ENCODE measurements at regions not wholly inside any gene's neighbourhood (a gene's known extent, or its start where the extent isn't known, plus 50 kb on each side); places are given as distances from the start of the nearest gene placed in this dataset.
A peak's percentile ranks its signal among the peaks of the same experiment; 100 is the strongest.

DNA sequence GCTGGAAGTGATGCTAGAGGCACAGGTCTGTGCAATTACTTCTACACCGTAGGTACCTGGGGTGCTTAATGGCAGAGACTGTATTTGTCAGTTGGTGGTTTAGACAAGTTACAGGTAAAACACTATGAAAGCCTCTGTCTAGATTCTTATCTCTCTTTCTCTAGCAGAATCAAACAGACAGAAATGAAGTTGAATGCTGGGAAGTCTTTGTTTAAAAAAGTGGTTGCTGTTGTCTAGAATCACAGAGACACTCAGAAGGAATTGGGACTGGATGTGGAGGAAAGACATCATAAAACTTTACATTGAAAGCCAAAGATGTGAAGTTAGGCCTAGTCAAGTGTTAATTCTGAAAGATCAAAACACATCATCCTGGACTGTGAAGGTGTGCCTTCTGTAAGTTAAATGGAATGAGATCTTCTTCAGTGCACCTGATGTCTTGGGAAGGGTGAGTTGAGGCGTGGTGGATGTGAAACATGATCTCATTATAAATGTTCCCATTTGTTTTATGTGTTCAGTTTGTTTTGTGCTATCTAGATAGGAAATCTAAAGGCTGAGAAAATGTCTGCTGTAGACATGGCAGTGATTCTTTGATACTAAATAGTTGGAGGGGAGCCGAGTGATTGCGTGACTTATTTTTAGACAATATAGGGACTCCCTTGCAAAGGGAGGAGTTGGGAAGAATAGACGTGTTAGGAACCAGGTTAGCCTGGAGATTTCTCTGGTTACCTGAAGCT lies 290.2 kb downstream of the SOX4 start:
- no peak for DNase-seq (ENCODE audit: low read depth)

DNA sequence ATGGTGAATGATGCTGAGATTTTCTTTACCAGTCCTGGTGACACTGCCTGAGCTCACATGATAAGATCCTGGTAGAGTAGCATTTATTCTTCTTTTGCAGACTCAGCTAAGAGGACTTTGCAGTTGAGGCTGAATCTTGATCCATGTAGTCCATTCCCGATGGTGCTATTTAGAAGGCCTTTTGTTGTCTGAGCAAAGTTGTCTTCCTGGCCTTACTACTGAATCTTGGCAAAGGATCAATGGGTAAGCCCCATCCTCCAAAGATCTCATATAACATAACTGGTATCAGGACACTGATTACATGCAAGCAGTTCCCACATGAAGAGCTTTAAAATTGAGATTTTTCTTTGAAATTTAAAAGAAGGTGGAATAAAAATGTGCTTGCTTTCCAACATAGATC lies 291.6 kb downstream of the SOX4 start:
- DNase-seq (ENCODE audit: low read depth), result peak; percentile 26

DNA sequence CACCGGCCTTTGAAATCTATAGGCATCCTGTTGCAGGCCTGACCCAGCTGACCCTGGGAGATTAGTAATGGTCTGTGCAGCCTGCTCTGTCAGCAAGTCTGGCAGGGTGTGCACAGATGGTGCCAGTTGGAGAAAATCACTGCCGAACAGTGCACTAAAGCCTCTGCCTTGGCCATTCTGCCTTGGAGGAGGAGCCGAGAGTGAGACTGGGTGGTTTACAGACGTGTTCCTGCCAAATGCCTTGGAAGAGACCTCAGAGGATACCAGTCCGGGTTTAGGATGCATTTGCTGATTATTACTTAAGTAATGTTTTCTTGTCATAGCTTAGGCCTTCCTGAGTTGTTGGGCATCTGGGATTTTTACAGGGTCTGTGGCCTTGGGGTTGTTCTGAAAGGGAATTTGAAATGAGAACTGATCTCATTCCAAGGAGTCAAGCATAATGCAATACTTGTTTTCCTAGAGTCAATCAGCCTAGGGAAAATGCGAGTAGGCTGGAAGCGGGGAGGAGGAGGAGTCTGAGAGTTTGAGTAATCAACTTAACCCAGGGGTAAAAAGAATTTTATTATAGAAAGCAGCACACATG lies 292.1 kb downstream of the SOX4 start:
- DNase-seq (ENCODE audit: low read depth), result peak; percentile 98

DNA sequence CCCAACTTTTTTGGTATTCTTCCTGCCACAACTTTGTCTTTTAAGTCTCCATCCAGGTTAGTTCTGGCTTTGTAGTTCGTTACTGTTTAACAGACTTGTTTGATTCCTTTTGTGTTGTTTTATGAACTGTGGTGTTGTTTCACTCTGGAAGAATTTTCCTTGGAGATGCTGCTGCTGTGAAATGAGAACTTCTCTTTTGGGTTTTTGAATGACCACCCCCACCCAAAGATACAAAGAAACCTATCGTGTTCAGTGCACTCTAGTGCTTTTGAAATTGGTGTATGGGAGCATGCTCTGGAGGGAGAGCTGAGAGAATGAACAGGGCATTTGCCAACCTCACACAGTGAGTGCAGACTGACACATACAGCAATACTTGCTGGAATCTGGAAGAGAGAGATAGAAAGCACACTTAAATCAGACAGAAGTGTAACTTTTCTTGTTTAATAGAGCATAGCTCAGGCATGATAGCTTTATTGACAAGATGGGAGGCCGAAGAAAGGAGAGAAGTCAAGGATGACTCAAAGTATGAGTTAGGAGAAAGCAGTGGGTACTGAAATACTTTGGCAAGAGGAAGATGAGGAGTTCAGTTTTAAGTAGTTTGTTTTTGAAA lies 293.1 kb downstream of the SOX4 start:
- peak; percentile 99 for DNase-seq (ENCODE audit: low read depth)

DNA sequence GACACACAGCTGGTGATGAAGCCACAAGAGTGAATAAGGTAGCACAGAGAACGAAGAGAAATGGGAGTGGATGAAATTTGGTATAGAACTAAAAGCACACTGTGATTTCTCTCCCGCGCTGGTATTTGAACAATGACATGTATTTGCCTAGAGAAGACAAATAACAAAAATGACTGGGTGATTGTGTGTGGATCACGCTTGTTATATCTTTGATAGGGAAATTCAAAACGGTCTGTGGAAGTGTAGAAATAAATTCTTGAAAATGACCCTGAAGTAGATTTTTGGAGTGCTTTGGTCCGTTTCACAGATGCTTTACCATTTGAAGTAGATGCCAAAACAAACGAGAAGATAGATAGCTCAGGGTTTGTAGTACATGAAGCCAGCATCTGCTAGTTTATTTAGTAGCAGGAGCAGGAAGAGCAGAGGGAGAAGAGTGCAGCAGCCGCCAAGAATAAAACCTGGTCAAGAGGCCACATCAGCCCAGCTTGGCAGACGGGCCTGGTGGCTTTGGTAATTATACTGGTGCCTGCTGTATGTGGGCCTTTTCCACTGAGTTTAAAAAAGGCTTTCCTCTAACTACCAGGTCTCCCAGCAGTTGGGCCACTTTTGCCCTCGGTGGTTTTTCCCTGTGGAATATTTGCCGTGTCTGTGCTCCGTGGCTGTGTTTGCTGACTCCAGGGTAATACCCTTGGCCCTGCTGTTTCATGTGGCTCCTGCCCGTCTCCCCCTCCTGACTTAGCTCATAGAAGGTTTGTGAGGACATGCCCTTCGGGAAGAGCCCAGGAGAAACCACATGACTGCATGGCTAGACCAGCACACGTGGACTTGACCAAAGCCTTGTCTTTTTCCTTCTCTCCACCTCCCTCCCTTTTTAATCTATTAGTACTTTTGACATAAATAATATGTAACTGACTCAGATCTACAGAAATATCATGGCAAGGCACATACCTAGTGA lies 294.0 kb downstream of the SOX4 start:
- peak; percentile 75 for DNase-seq (ENCODE audit: low read depth)

DNA sequence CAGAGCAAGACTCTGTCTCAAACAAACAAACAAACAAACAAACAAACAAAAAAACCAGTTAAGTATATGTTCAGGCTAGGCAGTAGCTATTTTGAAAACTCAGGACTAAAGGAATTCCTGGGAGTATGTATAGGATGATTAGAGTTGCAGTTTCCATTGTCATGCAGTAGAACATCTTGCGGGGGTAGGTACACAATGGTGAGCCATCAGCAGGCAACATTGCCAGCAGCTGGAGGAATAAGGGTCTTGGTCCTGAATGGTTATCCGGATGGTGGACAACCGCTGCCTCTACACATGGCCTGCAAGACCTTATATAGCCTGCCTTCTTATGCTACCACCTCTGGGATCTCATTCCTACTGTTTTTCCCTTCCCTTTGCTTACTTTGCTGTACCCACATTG lies 297.5 kb downstream of the SOX4 start:
- DNase-seq (ENCODE audit: low read depth), result no peak

DNA sequence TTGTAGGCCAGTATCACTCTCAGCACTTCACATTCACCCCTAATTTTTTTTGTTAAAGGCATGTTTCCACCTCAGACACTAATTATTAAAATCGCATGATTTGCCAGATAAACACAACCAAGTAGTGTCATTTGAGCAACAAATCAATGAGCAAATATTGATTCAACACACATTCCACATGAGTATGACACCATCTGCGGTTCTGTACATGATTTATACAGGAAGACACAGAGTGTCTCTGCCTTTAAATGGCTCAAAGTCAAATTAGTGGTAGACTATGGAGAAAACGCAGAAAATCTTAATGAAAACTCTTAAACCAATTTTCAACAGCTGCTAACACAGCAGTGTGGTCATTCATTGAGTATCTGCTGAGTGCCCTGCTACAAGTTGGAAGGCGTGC lies 300.2 kb downstream of the SOX4 start:
- DNase-seq (ENCODE audit: low read depth), result no peak

DNA sequence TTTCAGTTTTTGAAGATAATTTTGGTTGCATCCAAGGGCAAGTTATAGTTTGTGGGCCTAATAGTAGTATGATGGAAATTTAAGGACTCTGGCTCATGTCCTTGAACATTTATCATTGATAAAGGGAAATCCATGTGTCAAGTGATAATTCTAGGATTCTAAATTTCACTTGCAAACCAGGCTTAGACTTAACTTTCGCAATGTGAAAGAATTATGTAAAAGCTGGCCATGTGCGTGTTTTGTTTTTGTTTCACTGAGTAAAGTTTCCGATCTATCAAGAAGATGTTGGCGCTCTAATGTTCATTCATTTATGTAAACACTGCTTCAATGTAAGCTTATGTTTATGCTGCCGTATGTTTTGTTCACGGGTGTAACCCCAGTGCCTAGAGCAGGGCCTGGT lies 302.0 kb downstream of the SOX4 start:
- DNase-seq (ENCODE audit: low read depth), result no peak

DNA sequence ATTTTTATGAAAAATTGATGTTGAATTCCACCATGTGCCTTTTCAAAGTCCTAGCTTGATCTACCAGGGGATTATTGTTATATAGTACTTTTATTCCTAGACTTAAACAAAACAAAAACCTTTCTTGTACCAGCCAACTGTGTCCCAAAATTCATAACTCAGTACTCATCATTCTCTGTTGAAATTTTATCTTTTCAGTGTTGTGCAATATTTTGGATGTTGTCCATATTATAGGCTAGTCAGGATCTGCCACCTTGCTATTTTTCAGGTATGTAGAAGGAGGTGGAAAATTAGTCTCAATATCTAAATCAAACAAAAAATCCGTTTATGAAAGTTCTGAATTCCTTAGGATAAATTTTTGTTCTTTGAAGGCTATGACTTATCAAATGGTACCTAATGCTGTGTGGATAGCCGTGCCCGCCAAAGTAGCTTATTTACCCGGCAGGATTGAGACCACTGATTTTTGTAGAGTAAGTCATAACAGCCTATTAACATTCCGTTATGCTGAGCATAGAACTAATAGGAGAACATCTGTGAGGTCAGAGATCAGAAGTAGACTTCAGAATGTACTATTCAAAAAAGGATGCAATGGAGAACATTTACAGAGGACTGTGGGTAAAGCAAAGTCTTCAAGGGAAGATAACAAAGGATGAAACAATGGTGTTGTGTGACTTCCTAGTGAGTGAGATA lies 304.7 kb downstream of the SOX4 start:
- DNase-seq (ENCODE audit: low read depth), result no peak

DNA sequence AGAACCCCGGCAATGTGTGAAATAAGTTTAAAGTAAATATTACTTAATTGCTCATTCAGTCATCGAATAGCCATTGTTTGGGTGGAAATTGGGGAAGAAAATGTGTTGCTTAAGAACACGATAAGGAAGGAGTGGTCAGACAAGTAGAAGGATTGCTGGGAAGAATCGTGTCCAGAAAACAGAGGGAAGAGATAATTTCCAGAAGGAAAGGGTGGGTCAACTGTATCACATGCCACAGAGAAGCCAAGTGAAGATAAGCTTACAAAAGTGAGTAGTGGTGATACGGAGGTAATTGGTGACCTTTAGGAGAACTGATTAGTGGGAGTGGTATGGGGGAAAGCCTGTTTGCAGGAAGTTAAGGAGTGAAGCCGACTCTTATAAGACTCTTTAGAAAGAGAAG lies 306.2 kb downstream of the SOX4 start:
- no peak for DNase-seq (ENCODE audit: low read depth)

DNA sequence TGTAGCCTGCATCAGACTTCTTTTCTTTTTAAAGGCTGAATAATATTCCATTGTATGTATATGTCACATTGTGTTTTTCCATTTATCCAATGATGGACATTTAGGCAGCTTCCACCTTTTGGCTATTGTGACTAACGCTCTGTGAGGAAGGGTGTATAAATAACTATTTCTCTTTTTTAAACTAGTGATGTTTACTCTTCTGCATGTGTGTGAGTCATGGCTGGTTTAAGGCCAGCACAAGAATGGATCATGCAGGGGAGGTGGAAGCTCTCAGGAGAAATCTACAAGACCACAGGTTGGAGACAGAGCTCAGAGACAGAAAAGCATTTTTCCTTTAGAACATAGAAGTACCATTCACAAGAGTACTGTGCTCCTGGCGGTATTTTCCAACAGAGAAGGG lies 307.2 kb downstream of the SOX4 start:
- peak; percentile 90 for DNase-seq (ENCODE audit: low read depth)

DNA sequence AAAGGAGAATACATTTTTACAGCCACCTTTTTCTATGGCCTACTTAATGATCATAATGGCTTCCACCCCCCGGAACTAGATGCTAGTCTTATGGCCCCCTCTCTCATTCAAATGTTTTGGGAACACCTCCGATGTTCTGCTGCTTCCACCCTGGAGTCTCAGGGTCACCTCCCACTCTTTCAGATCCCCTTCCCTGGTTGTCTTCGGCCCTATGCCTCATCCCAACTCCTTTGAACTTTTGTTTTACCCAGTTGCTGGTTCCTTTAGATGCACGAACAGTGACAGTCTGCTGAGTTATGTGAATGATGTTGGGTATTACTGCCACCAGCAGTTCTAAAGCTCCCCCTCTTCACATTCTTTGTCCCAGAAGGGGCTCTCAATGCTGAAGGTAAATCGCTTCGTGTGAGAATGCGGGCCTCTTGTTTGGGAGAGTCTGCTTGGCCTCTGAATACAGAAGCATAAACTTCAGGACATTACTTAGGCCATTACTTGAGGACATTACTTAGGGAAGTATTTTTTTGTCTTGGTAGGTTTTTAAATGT lies 309.1 kb downstream of the SOX4 start:
- DNase-seq (ENCODE audit: low read depth), result no peak

DNA sequence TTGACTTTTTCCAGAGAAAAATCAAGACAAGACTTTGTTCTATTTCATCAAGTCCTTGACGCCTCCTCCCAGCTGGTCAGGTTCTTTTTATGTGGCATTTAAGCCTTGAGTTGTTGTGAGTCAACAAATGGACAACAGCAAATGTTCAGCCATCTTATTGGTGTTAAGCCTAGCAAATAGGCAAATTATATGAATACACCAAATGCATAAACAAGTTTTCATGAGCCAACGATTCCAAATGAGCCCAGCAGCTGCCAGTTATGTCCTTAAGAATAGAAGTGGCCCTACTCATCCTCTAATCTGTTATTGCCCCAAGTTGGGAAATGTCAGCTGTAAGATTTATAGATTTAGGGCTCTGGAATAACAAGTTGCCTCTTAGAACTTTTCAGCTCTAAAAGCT lies 312.0 kb downstream of the SOX4 start:
- DNase-seq (ENCODE audit: low read depth), result no peak

DNA sequence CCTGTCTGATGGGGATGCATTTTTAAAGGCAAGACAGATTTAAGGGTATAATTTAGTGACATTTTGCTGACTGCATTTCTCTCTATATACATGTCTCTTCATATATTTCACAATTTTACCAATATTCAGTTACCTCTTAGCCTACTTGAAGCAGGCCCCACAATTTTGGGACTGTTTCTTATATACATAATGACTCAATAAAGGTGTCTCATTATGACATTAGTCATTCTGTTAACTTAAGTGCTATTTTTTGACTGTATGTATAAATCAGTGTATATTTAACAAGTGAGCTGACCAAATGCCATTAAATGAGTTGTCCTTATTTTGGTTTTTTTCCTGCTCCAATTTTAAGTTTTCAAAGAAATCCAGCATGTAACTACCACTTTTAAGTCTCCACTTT lies 313.3 kb downstream of the SOX4 start:
- DNase-seq (ENCODE audit: low read depth), result no peak

DNA sequence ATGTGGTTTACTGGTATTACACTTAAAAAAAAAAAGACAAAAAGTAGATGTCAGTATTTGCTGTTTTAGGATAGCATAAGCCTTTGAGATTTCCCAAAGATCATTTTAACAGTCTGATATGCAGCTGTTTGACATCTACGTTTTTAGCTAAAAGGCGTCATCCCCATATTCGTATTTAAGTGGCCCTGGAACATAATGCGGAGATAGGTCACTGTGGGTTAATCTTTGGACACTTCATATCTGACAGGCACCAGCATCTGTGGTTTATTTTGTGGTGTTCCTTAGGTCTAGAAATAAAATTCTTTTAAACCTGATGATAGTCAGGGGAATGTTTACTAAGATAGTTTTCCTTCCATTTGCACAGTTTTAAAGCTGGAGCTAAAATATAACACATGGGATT lies 313.7 kb downstream of the SOX4 start:
- no peak for DNase-seq (ENCODE audit: low read depth)

DNA sequence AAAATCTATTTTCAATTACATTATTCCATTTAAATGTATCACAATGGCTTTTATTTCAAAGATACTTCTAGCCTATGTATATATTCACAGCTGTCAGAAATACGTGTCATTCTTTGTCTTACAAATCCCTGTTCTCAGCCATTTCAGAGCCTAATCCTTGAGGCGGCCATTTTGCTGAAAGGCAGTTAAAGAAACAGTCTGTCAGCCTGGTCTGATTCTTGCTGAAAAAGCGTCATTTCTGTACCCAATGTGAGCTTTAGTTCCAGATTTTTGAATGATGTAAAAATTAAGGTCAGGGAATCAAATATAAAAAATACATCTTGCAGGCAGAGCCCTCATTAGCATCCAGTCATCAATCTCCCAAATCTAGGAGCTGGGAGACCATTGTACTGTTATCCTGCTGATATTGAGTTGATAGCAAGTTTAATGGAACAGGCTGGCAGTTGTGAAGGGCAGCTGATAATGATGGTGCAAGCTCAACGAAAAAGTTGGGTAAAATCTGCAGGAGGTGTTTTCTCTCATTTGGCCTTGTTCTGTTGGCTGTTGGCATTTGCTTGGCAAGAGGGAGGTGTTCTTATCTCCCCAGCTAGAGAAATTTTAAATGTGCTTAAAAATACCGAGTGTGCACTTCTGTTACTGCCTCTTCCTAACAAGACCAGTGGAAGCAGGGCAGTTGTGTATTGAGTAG lies 314.8 kb downstream of the SOX4 start:
- no peak for DNase-seq (ENCODE audit: low read depth)

DNA sequence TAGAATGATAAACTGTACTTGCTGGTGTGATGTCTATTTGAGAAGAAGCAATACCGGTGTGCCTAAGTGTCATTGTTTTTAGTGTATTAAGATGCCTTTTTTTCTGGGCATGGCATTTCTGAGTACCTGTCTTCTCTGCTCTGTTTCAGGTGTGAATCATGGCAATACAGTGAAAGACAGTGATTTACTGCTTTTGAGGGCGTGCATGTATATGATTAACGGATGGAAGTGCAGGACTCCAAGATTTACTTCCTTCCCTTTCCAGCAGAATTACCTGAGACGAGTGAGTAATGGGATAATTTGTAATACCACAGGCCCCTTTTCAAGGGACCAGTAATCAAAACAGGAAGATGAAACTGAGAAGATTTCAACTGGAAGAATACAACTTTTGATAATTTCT lies 315.8 kb downstream of the SOX4 start:
- DNase-seq (ENCODE audit: low read depth), result no peak

DNA sequence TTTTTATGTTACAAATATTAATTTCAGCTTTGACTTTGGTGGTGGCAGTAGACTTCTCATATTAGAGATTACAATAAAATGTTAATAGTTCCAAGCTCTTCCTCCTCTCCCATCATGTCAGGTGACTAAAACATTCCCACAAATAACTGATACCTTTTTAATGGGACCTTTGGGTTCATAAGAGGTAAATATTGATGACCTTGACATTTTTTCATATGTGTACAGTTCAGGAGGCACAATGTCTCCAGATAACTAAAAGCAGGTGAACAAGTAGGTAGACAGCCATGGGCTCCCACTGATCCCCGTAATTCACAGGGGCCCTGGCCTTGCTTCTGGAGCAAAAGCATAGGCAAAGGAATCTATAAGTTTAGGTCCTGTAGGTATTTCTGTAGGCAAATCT lies 317.7 kb downstream of the SOX4 start:
- DNase-seq (ENCODE audit: low read depth), result no peak

DNA sequence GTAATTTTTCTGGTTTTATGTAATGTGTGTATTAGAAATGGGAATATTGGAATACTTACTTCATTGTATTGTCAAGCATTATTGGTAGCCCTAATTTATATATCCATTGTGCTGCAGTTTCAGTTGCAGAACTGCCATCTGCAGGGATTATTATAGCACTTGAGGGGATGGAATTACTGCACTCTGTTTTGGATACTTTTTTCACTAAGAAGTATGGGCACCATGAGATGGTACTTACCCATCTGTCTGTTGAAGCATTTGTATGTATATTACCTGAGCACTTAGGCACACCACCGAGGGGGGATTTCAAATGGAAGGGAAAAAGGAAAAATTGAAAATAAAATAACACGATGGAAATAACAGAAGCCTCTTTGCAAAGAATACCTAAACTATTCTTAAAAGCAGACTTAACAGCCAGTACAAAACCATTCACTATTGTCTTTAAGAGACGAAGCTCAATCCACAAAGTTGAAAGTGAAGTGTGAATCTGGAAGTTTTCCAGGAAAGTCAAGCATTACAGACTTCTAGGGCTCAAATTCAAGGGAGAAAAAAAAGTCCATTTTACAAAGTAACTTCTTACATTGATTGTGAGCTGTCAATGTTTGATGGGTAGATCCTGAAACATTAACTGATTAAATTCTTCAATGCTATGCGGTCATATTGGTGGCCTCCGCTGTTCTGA lies 318.7 kb downstream of the SOX4 start:
- DNase-seq (ENCODE audit: low read depth), result peak; percentile 42

All from renal cortical epithelial cell (primary cell).